CD4-positive, alpha-beta T cell treated with Interleukin-6 at 100 ng/mL for 8 hours (primary cell): ENCODE measurements at regions not wholly inside any gene's neighbourhood (a gene's known extent, or its start where the extent isn't known, plus 50 kb on each side); places are given as distances from the start of the nearest gene placed in this dataset.
"Not testable (repeated sequence)": the region's sequence is repeated elsewhere in the genome, so short reads cannot be mapped to it uniquely, and the experiment has no call there.

Experiments used
- DNase-seq: peaks from one replicate; pipeline ENCODE4 v3.0.0-alpha.2; 2020; ENCODE audit warnings: mixed read lengths, low spot score

DNA sequence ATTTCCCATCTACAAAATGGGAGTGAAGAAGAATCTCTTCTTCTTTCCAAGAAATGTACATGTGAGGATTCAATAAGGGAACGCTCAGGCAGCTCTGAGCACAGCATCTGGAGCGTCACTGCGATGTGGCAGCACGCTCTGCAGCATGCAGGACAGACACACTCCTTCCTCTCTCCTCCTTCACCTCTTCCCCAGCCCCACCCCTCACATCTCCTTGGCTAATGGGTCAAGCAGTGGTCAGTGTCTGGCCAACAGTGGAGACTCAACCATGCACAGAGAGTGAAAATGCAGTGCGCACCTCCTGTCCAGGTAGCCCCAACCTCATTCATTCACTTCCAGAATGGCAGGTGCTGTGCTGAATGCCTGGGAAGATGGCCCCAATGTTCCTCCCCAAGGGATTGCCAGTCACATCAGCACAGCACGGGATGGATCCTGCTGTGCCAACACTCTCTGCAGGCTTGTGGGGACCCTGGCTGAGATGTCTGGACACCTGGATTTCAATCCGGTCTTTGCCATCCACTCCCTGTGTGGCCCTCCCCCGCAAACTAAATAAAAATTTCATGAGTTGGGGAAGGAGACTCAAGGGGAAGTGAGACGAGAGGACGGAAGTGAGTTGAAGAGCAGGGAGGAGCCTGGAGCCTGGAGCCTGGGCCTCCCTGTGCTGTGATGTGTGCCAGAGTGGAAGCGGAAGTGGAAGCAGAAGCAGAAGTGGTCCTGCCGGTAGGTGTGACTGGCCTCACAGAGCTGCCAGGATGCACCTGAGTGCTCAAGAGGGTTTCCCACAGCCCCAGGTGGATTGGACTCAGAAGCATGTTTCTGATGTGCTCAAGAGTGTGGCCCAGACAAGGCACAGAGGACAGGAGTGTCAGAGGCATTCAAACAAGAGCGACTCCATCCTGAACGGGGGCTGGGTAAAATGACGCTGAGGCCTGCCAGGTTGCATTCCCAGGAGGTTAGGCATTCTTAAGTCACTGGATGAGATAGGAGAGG, 163.9 kb downstream of the SMAD6 start:
- no peak for DNase-seq

DNA sequence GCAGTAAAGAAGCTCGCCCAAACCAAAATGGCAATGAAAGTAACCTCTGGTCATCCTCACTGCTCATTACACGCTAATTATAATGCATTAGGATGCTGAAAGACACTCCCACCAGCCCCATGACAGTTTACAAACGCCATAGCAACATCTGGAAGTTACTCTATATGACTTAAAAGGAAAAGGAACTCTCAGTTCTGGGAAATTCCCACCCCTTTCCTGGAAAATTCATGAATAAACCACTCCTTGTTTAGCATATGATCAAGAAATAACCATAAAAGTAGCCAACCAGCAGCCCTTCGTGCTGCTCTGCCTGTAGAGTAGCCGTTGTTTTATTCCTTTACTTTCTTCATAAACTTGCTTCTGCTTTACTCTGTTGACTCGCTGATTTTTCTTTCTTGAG, 164.6 kb downstream of the SMAD6 start:
- DNase-seq, result no peak

DNA sequence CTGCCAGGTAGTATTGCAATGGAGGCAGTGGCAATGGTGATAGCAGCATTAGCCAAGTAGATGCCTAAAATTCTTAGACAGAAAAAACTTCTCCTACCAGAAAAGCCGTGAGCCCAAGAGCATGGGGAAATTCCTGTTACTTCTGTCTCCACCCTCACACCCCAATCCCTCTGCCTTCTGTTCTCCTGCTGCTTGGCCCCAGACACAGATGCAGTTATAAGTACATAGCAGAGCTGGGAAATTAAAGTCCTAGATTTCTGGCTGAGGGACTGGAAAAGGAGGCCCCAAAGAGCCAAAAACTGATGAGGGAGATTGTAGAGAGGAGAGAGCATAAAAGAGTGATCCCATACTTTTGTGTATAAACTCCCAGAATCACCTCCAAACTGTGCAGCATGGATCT, 166.9 kb downstream of the SMAD6 start:
- DNase-seq, result no peak

DNA sequence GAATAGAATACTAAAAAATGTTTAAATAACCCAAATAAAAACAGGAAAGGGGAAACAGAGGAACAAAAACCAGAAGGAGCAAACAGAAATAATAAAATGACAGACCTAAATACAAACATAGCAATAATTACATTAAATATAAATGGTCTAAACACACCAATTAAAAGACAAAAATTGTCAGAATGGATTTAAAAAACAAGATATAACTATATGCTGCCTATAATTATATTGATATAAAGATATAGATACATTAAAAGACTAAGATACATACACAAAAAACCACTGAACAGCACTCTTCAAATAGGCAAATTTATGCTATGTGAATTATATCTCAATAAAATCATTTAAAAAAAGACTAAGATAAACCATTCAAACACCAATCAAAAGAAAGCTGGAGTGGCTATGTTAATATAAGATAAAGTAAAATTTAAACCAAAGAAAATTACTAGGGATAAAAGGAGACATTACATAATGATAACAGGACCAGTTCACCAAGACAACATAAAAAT, 168.9 kb downstream of the SMAD6 start:
- no peak for DNase-seq

DNA sequence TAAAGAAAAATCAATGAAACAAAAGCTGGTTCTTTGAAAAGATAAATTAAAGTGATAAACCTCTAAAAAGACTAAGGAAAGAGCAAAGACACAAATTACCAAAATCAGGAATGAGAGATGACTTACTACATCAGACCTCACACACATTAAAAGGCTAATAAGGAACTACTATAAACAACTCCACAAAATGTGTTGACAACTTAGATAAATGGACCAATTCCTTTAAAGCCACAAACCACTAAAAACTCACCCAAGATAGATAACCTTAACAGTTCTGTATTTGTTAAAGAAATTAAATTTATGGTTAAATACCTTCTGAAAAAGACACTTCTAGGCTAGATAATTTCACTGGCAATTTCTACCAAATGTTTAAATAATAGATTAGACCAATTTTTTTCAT, 170.4 kb downstream of the SMAD6 start:
- no peak for DNase-seq

DNA sequence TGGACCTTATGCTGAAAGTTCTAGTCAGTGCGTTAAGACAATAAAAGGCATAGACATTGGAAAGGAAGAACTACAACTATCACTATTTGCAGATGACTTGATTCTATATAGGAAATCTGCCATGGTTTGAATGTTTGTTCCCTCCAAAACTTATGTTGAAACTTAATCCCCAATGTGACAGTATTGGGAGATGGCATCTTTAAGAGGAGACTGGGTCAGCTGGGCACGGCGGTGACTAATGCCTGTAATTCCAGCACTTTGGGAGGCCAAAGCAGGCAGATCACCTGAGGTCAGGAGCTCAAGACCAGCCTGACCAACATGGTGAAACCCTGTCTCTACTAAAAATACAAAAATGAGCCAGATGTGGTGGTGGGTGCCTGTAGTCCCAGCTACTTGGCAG, 171.3 kb downstream of the SMAD6 start:
- not testable (repeated sequence) for DNase-seq

DNA sequence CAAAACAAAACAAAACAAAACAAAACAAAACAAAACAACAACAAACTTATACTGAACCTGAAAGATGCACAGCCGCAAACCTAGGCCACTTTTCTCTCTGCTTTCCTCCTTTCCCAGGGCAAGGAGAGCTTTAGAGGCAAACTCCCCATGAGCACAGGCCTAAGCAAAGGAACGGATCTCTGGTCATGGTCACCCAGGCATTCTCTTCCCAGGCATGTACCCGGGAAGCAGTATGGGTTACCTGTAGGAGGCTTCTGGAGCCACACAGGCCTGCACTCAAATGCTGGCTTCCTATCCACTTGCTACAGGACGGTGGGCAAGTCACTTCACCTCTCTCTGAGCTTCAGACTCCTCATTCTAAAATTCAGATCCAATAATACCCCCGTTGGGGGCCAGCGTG, 171.8 kb downstream of the SMAD6 start:
- DNase-seq, result no peak

DNA sequence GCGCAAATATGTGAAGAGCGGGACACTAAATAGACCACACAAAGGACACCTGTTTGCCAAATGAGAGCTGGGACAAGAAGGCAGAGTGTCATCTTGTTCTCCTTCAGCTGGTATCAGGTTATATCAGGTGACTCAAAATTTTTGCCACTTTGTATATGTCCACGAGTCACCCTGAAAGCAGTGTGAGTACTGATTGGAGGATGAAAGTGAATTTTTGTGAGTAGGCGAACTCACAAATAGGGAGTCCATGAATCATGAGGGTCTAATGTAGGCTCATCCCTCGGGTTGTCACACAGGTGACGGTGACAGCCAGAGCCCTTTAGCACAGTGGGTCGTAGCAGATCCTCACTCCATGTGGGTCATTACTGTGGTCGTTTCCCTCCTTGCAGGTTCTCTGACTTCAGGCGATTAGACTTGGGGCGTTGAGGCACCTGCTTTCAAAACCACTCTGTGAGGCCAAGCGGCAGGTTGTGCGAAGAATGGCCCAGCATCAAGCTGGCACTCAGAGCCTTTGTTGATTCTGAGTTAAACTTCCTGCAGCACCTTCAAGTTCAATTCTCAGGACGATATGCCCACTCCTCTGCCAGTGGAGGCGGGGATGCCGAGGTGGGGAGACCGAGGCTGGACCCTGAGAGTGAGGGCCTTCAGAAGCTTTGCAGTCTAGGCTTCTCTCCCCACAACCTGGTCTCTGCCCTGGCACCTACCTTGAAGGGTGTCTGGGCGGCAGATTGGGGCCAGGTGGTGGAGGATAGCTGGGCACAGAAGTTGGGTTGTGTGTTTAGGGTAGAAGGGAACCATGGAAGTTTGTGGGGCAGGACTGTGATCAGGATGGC, 173.8 kb downstream of the SMAD6 start:
- DNase-seq, result no peak

DNA sequence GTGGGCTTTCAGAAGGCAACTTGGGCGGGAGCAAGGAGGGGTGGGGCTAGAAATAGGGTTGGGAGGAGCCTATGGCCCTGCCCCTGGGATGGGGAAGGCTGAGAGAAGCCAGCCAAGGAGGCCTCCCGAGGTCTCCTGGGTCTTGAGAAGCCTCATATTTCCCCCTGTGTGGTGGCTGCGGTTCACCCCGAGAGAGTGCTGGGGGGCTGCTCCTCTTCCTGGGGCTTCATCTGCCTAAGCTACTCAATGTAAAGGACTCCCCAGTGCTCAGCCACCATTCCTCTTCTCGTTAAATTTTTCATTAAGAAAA, 174.3 kb downstream of the SMAD6 start:
- DNase-seq, result no peak

DNA sequence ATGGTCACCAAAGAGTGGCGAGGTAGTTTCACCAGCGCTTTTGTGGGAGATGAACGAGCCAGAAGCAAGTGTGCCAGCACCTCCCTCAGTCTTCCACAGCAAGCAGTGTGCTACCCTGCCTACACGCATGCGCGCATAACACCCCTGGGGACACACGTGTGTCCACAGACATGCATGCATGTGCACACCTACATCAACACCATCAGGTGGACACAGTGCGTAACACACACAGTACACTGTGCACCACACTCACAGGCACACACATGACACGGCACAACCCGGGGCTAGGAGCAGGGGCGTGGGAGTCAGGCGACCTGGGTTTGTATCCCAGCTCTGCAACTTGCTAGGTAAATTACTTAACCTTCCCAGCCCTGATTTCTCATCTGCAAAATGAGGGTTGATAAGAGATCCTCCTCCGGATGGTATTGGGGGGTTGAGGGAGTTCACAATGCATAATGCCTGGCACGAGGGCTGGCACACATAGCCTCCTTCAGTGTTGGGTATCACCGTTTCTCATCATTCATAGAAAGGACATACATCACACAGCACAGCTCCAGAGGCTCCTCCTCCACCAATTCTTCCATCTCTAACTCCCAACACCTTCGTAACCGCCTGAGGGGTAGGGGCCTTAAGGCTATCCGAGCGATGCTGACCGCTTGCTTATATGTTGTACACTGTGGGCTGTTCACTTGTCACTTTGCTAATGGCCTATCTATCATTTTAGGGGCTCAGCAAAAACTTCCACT, 174.9 kb downstream of the SMAD6 start:
- DNase-seq, result no peak

DNA sequence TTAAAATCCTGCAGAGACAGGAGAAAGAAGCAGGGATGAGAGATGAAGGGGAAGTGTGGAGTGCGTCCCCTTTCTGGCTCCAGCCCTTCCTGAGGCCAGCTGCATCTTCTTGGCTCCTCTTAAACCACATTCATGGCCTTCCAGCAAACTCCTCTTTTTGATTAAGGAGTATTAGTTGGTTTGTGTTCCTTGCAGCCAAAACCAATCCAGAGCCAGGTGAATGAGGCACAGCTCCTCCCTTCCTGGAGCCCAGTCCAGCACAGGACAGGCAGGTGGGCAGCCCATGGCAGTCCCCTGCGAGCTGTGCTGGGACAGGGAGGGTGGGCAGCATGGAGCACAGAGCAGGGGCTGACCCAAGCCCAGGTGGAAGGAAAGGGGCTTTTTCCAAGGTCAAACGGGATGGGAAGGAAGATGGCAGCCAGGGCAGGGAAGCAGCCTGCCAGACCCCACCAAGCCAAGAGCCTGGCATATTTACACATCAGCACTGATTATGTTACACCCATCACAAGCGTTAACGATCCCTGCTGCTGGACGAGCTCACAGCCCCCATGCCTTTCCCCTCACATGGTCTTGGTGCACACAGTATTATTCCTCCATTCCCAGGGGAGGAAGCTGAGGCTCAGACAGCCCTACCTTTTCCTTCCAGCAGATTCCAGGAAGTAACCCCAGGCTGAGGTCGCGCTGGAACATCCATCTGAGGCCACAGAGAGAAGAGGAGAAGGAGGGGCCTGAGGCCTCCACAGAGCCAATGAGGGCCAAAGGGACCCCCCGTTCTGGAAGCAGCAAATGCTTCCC, 175.6 kb downstream of the SMAD6 start:
- DNase-seq, result no peak

DNA sequence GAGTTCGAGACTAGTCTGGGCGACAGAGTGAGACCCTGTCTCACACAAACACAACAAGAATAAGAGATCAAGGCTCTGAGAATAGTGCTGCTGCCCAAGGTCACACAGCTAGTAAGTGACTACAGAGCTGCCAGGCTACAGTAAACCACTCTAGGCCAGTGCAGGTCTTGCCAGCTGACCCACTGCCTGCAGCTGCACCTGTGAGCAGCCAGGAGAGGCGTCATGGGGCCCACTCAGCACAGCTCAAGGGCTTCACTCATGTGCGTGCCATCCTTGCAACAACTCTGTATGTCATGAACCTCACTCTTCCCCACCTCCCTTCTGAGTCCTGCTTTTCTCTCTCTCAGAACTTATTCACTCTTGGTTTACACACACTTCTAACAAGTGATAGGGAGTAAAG, 176.7 kb downstream of the SMAD6 start:
- DNase-seq, result no peak

DNA sequence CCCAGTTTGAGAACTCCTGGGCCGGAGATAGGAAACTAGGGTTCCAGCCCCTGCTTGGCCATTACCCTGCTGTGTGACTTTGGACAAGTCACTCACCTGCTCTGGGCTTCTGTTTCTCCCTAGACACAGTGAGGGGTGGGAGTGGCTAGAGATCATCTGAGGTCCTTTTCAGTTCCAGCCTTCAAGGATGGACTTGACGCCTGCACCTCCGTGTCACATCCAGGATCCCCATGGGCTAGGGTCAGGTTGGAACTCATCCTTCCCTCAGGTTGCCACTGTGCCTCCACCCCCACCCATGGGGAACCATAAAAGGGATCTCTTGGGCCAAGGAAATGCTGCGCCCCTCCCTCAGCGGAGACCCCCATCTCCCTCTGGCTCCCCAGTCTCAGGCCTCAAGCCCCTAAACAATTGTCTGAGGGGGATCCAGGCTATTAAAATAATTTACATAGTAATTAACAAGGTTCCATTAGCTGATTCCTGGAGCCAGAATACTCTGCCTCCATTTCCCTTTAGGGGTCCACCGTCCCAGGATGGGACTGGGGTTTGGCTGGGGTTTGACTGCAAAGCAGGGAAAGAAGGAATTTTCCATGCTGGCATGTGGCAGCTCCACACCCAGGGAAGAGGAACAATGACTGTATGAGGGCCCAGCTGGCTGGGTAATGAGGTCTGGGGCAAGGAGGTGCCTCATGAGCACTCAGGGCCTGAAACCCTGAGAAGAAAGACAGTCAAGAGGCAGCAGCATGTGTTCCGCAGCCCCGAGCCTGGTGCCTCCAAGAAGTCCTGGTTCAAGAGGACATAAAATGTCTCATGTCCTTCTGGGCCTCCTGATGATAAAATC, 177.7 kb downstream of the SMAD6 start:
- no peak for DNase-seq

DNA sequence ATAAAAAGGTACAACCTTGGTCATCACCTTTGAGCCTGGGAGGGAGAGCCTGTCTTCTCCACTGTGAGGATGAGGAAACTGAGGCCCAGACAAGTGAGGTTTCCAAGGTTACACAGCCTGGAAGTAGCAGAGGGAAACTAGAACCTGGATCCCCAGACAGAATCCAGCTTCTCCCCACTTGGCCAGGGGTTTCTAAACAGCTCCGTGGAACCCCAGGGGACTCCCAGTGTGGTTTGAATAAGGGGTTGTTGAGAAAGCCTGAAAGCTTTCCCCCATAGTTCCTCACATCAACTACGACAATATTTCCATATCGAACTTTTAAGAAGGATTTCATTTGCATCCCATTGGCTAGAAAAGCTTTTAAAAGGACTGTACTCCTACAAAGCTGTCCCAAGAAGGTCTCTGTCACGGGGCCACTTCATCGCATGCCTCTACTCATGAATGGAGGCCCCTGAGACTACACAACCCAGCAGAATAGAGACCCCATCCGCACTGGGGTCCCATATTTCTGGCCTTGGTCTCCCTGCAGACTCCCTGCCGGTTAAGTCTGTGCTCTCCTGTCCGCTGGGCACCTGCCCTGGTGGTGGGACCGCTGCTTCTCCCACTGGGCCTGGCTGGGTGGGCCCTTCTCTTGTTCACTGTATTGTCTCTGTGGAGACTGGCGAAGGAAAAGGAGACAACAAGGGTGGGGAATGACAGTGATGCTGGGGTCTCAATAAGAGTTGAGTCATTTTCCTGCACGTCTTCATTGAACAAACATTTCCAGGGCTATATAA, 178.5 kb downstream of the SMAD6 start:
- no peak for DNase-seq

DNA sequence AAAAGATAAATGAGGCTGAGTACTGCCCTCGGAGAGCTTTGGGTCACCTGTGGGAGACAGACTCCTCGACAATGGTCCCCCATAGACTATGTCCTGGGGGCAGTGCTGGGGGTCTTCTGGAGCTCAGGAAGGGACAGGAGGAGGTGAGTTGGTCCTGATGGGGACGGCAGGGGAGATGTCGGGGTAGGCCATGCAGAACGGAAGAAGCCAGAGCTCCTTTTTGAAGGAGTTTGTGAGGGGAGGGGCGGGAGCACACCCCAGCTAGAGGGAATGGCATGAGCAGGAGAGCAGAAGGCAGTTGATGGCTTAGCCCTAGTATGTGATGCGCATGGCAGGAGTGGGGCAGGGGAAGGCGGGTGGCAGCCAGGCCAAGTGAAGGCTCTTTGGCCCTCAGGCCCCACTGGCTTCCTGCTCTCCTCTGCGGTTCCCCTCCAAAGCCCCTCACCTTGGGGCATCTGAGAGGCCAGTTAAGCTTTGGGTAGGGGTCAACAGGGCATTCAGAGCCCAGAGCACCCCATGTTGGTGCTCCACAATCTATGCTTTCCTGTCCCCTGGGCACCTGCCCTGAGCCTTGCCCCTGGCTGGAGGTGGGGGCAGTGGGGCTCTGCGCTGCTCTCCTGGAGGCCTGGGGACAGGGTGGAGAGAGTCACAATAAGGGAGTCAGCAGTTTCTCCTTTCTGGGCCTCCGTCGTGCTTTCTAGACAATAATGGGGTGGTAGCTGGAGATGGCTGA, 179.3 kb downstream of the SMAD6 start:
- no peak for DNase-seq

DNA sequence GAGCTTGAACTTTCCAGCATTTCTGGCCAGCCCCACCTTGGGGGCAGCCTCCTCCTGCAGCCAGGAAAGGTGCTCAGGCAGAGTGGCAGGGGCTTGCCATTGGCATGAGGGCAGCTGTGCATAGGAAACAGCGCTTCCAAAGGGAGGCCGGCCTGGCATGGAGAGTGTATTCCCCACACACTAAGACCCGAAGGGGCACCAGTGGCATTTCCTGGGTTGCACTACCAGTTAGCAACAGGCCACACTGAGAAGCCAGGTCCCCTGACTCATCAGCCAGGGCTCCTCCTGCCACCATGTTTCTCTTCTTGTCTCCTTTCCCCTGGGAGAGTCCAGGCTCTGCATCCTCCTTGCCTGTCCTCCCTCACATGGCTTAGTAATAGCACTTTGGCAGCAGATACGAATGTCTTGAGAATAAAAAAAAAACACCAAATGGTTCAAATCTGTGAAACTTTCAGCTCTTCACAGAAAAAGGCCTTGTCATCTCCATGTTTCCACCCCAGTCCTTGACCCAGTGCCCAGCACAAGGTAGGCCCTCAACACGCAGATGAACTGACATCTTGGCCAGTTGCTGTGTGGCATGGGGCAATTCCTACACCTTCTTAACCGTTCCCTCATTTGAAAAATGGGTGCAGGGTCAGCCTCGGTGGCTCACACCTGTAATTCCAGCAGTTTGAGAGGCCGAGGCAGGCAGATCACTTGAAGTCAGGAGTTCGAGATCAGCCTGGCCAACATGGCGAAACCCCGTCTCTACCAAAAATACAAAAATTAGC, 180.4 kb downstream of the SMAD6 start:
- DNase-seq, result no peak

DNA sequence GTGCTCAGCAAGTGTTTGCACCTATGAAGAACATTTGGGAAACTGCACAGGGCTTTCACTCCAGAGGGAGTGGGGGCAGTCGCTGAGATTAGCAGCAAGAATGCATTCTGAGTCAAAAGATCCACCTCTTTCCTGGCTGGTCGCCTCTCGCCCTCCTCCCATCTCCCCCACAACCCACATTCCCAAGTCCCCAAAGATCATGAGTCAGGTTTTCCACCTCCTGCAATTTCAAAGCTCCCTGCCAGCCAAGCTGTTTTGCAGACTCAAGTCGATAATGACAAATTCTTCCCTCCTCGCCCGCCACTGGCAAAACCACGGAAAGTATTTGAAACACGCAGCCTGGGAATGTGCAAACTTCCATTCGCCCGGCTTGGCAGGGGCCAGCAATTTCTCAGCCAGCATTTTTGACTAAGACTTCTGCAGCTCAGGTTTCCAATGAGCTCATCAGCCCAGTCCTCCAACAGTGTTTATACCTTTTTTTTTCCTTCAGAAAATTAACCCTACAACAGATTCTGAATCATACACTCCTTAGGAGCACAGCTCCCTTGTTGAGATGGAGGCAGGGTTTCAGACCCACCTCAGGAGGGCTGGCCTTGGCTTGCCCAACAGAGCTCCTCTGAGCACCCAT, 181.4 kb downstream of the SMAD6 start:
- DNase-seq, result no peak

DNA sequence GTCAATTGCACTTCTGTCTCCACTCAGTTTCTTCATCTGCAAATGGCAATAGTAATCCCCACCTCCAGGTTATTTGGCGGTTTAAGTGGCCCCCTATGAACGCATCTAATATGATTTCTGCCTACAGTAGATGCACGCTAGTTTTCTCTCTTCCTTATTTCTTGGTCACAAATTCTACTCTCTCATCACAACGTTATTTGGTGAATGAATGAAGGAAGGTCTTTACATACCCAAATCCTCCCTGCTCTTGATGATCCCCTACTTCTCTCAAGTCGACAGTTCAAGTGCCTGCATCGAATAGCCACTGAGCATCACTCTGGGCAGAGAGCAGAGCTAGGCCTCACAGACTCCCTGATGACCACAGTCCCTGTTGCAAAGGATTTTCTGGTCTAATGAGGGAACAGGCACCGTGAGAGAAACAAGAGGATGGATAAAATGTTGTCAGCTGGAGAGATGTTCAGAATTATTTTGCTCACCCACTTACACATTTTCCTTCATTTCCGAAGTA, 181.2 kb upstream of the SMAD3 start:
- DNase-seq, result no peak
